Activated CD8-positive, alpha-beta T cell treated with anti-CD3 and anti-CD28 coated beads, Interleukin-2, amount 10 ng/mL, durations not matched to agents 7 days and 5 days (primary cell): ENCODE measurements at regions not wholly inside any gene's neighbourhood (a gene's known extent, or its start where the extent isn't known, plus 50 kb on each side); places are given as distances from the start of the nearest gene placed in this dataset.

ENCODE experiments used
- ATAC-seq: fragments of 150-1000 bp; cut with Tn5 transposase; one replicate; pipeline ENCODE4 v1.10.0; 2021; ENCODE audit warnings: moderate library complexity
- CTCF ChIA-PET: fragments of 350-600 bp; sonication (Branson Sonifier 250); formaldehyde crosslinking; loops from one replicate; lab custom pipeline; 2021; ENCODE audit warnings: antibody characterized with exemption; lab: Charles Lee
- POLR2A ChIA-PET: fragments of 350-600 bp; sonication (Branson Sonifier 250); formaldehyde crosslinking; loops from one replicate; lab custom pipeline; 2021; ENCODE audit warnings: antibody characterized with exemption; lab: Charles Lee
- DNase-seq: peaks from one replicate; pipeline ENCODE4 v3.0.0-alpha.2; 2020
- H3K27ac Mint-ChIP-seq: one replicate; pipeline ENCODE4 v1.8.0; 2021; ENCODE audit warnings: mild to moderate bottlenecking, mixed read lengths
- H3K27me3 Mint-ChIP-seq: one replicate; pipeline ENCODE4 v1.8.0; 2021; ENCODE audit warnings: low read depth, mixed read lengths
- H3K36me3 Mint-ChIP-seq: one replicate; pipeline ENCODE4 v1.8.0; 2021; ENCODE audit warnings: low read depth, mixed read lengths
- H3K4me1 Mint-ChIP-seq: one replicate; pipeline ENCODE4 v1.8.0; 2021; ENCODE audit warnings: low read depth, mixed read lengths
- H3K4me3 Mint-ChIP-seq: one replicate; pipeline ENCODE4 v1.8.0; 2021; ENCODE audit warnings: mild to moderate bottlenecking, mixed read lengths
- H3K9me3 Mint-ChIP-seq: one replicate; pipeline ENCODE4 v1.8.0; 2022; ENCODE audit warnings: mixed read lengths; ENCODE audit not compliant: insufficient read depth

DNA sequence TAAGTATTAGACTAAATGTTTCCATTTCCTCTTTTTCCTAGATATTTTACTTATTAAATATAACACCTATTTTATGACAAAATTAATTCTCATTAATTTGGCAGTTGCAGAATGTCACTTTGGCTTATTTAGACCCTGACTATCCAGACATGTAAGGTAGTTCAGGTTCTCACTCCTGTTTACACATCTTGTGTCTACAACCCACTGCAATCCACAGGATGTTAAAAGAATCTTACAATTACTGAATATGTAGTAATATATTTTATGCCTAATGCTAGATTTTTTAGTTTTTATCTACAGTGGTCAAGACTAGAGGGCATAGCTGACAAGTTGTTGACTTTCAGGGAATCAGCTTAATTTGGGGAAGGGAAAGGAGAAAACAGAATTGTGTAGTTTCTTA lies 346.7 kb downstream of the USP25 start:
- POLR2A ChIA-PET = no interaction called here
- no peak overlapping the region for H3K27ac Mint-ChIP-seq
- no peaks in the 10 kb centered on the region for H3K9me3 Mint-ChIP-seq
- no peak for DNase-seq
- H3K36me3 Mint-ChIP-seq = no peaks in the 10 kb centered on the region
- H3K4me3 Mint-ChIP-seq = no peak overlapping the region
- ATAC-seq = no peak
- no peaks in the 10 kb centered on the region for H3K27me3 Mint-ChIP-seq
- CTCF ChIA-PET = no interaction called here
- H3K4me1 Mint-ChIP-seq = no peaks in the 10 kb centered on the region

DNA sequence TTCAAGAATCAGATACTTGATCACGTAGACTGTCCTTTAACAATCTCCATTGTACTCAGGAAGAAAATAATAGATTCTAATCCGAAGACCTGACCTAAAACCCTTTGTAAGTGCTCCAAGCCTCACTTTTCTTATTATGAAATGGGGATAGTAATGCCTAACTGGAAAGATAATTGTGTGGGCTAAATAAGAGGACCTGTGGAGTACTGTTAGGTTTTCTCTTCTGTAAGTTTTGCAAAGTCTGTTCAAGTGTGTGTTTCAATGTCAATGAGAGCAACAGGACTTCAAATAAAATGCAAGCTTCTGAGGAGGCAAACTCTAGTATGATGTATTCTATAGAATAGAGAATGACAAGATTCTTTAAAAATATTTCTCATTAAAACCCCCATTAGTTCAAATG lies 348.6 kb downstream of the USP25 start:
- ChIA-PET CTCF (no interaction called here), POLR2A (no interaction called here)
- no peak for DNase-seq
- Mint-ChIP-seq H3K9me3 (no peaks in the 10 kb centered on the region), H3K4me1 (no peaks in the 10 kb centered on the region), H3K4me3 (no peak overlapping the region), H3K36me3 (no peaks in the 10 kb centered on the region), H3K27me3 (no peaks in the 10 kb centered on the region), H3K27ac (no peak overlapping the region)
- no peak for ATAC-seq

DNA sequence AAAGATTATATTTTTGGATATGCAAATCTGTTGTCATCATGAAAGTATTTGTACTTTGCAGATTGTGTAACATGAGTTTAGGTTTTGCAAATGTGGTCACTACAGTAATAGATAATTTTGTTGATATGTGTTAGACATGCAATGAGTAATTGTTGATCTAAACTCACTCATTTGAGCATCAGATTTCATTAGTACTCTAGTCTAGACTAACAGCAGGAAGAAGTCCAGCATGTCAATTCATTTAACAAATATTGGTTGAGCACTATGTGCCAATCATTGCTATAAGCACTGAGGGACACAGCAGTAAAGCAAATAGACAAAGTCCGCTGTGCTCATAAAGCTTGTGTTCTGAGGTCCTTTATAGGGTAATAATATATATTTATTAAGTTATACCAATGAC lies 350.0 kb downstream of the USP25 start:
- Mint-ChIP-seq H3K27me3 (no peaks in the 10 kb centered on the region), H3K36me3 (no peaks in the 10 kb centered on the region), H3K9me3 (no peaks in the 10 kb centered on the region), H3K4me1 (no peaks in the 10 kb centered on the region), H3K27ac (no peak overlapping the region), H3K4me3 (no peak overlapping the region)
- CTCF ChIA-PET = no interaction called here
- no peak for ATAC-seq
- POLR2A ChIA-PET = no interaction called here
- DNase-seq = no peak

DNA sequence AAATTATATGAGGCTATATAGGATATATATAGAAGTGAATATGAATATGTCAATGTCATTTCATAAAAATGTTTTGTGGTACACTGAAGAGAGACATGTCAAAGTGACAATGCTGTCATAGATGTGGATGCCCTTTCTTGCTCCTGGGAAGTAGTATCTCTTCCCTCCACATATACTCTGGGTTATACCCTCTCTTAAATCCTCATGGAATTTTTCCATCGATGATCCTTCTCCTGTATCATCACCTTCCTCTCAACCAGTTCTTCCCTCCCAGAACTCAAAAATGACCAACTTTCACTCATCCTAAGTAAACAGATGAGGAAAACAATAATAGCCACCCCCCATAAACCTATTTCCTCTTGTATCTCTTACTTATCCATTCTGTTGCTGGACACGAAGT lies 351.5 kb downstream of the USP25 start:
- no peak overlapping the region for H3K27ac Mint-ChIP-seq
- CTCF ChIA-PET = interaction anchor here (0.8 to 1.1 kb wide), 3 partner anchors 21 to 266 kb away, joined by 3 read pairs; no protein-coding TSS in a partner anchor
- no peaks in the 10 kb centered on the region for H3K4me1 Mint-ChIP-seq
- POLR2A ChIA-PET = no interaction called here
- H3K36me3 Mint-ChIP-seq = no peaks in the 10 kb centered on the region
- H3K4me3 Mint-ChIP-seq = no peak overlapping the region
- ATAC-seq (no peak), DNase-seq (no peak)
- no peaks in the 10 kb centered on the region for H3K27me3 Mint-ChIP-seq
- no peaks in the 10 kb centered on the region for H3K9me3 Mint-ChIP-seq

DNA sequence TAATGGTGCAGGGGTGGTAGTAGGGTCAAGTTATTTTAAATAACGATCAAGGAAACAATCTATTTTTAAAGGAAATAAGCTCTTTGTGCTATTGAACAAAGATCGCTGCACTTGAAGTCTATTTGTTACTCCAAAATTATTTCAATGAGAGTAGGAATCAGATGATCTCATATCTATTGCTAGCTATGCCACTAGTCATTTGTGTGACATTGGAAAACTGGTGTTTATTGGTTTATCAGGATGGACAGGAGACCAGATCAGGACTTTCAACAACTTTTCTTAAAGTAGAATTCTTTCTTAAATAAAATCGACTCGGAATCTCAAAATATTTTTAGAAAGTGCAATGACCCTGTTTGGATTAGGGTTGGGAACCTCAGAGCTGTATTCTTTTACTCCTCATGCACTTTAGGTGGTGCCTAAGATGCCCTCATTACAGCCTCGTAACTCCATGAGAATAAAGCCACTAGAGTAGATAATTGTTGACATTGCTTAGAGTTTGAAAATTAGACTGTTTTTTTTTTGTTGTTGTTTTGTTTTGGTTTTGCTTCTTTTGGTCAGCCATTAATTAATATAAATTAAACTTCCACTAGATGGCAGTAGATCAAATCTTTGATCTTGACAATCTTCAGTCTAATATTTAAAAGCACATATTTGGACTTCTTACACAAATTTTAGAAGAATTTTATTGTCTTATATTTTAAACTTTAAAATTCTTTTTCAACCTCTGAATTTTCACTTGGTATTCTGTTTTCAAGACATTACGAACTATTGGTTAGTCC lies 352.4 kb downstream of the USP25 start:
- no peaks in the 10 kb centered on the region for H3K4me1 Mint-ChIP-seq
- no peak overlapping the region for H3K4me3 Mint-ChIP-seq
- no peak overlapping the region for H3K27ac Mint-ChIP-seq
- H3K9me3 Mint-ChIP-seq = no peaks in the 10 kb centered on the region
- H3K36me3 Mint-ChIP-seq = no peaks in the 10 kb centered on the region
- DNase-seq = no peak
- POLR2A ChIA-PET = no interaction called here
- H3K27me3 Mint-ChIP-seq = no peaks in the 10 kb centered on the region
- CTCF ChIA-PET = interaction anchor here (0.7 to 1.1 kb wide), 7 partner anchors 12 to 265 kb away, joined by 3 to 4 read pairs (median 3); no protein-coding TSS in a partner anchor
- ATAC-seq = no peak

DNA sequence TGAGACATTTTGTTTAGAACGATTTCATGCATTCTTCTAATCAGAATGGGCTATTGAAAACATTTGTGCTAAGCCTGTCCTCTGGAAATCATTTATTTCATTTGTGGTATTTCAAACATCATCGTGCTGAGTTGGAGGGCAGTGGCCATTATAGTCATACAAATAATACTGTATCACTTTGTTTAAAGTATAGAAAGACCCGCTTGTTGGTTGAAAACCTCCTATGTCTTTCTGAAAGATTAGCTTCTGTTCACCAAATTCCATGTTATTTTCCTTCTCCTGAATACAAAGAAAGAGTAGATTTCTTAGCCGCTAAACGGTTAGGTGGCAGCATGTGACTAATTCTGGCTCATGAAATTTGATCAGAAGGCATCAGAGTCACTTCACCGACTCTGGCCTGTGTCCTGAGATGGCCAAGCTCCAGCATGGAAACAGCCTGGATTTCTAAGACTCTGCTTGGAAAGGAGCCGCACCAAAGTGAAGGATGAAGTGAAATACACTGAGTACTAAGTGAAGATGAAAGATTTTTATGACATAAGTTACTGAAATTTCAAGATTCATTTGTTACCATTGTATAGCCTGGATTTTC lies 355.1 kb downstream of the USP25 start:
- H3K4me3 Mint-ChIP-seq = no peak overlapping the region
- H3K36me3 Mint-ChIP-seq = no peaks in the 10 kb centered on the region
- no peaks in the 10 kb centered on the region for H3K27me3 Mint-ChIP-seq
- CTCF ChIA-PET = interaction anchor here (0.7 to 1.2 kb wide), 2 partner anchors 11 to 243 kb away, joined by 3 to 4 read pairs; no protein-coding TSS in a partner anchor
- POLR2A ChIA-PET = no interaction called here
- no peak for DNase-seq
- no peaks in the 10 kb centered on the region for H3K9me3 Mint-ChIP-seq
- H3K27ac Mint-ChIP-seq = no peak overlapping the region
- no peak for ATAC-seq
- no peaks in the 10 kb centered on the region for H3K4me1 Mint-ChIP-seq

DNA sequence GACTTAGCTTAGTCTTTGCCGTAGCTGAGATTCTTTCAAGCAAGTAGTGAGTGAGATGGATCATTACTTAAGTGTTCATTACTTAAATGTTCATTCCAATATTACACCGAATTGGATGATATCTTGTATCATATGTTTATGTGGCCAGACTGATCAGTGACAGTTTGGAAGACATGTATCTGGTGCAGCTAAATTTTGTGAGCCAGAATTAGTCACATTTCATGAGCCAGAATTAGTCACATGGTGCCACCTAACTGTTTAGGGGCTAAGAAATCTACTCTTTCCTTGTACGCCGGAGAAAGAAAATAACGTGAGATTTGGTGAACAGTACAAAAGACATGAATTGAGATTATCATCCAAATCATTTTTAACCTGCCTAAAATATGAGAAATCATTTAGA lies 355.6 kb downstream of the USP25 start:
- Mint-ChIP-seq H3K4me3 (no peak overlapping the region), H3K4me1 (no peaks in the 10 kb centered on the region), H3K9me3 (no peaks in the 10 kb centered on the region), H3K36me3 (no peaks in the 10 kb centered on the region), H3K27ac (no peak overlapping the region), H3K27me3 (no peaks in the 10 kb centered on the region)
- CTCF ChIA-PET = interaction anchor here (0.7 to 1.1 kb wide), 2 partner anchors 11 to 100 kb away, joined by 3 to 4 read pairs; no protein-coding TSS in a partner anchor
- no peak for ATAC-seq
- POLR2A ChIA-PET = no interaction called here
- no peak for DNase-seq

DNA sequence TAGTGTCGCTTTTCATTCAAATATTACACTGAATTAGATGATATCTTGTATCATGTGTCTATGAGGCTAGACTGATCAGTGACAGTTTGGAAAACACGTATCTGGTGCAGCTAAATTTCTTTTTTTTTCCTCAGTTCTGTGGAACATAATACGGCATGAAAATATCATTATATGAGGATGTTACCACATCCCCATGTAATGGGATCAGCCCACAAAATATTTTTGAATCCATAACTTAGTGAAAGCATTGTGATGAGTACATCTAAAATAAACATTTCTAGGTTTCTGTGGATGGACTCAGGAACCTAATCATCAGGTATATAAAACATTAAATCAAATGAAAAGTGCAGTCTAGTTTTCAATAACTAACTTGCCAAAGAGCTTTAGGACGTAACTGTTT lies 356.3 kb downstream of the USP25 start:
- DNase-seq (no peak), ATAC-seq (no peak)
- Mint-ChIP-seq H3K4me3 (no peak overlapping the region), H3K4me1 (no peaks in the 10 kb centered on the region), H3K9me3 (no peaks in the 10 kb centered on the region), H3K36me3 (no peaks in the 10 kb centered on the region), H3K27ac (no peak overlapping the region), H3K27me3 (no peaks in the 10 kb centered on the region)
- ChIA-PET POLR2A (no interaction called here), CTCF (interaction anchor here (1.1 kb wide), 1 partner anchor 99 kb away, joined by 3 read pairs; no protein-coding TSS in a partner anchor)

DNA sequence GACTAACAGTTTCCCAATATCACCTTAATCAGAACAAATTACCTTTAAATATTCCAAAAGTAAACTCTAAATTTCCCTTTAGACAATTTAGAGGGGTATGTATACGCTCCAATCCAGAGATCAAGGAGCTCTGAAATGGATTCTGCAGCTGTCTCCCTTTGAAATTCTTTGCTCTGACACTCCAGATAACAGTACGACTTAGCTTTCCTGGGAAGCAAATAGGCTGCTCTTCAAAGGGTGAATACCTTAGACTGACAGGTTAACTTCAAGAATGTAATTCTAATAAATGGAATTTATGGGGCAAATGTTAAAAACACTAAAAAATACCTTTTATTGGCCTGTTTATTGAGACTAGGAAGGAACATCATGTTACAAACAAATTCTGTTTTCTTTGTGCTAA lies 357.2 kb downstream of the USP25 start:
- Mint-ChIP-seq H3K9me3 (no peaks in the 10 kb centered on the region), H3K4me1 (no peaks in the 10 kb centered on the region), H3K4me3 (no peak overlapping the region), H3K27ac (no peak overlapping the region), H3K36me3 (no peaks in the 10 kb centered on the region), H3K27me3 (no peaks in the 10 kb centered on the region)
- ChIA-PET CTCF (no interaction called here), POLR2A (no interaction called here)
- DNase-seq (no peak), ATAC-seq (no peak)

DNA sequence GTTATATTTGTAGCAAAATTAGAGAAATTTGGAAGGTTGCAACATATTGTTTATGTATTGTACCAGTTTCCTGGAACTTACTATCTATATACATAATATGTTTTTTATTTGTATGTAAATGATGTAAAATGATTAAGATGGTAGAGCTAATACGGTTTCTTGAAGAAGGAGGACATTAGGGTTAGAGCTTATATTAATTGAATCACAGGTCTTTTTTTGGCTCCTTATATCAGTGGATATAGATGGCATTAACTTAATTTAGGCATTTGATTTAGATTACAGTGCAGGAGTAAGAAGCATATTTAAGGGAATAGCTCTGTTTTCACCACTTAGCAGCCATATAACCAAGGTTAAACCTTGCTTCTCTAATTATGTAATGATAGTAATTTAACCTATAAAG lies 357.7 kb downstream of the USP25 start:
- no peaks in the 10 kb centered on the region for H3K4me1 Mint-ChIP-seq
- no peak overlapping the region for H3K4me3 Mint-ChIP-seq
- ChIA-PET POLR2A (no interaction called here), CTCF (no interaction called here)
- H3K27me3 Mint-ChIP-seq = no peaks in the 10 kb centered on the region
- no peaks in the 10 kb centered on the region for H3K36me3 Mint-ChIP-seq
- no peaks in the 10 kb centered on the region for H3K9me3 Mint-ChIP-seq
- ATAC-seq (no peak), DNase-seq (no peak)
- no peak overlapping the region for H3K27ac Mint-ChIP-seq

DNA sequence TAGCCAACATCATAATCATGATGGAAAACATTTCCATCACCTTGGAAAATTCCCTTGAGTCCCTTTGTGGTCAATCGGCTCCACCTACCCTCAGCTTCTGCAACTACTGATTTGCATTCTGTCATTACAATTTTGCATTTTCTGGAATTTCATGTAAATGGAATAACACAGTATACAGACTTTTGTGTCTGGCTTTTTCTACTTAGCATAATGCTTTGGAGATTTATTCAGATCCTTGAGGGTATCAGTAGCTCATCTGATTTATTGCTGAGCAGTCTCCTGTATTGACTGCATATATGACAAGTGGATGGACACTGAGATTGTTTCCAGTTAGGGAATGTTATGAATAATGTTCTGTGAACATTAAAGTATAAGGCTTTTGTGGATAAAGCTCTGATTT lies 358.3 kb downstream of the USP25 start:
- Mint-ChIP-seq H3K27me3 (no peaks in the 10 kb centered on the region), H3K27ac (no peak overlapping the region), H3K9me3 (no peaks in the 10 kb centered on the region), H3K4me1 (no peaks in the 10 kb centered on the region), H3K4me3 (no peak overlapping the region), H3K36me3 (no peaks in the 10 kb centered on the region)
- ATAC-seq (no peak), DNase-seq (no peak)
- ChIA-PET CTCF (no interaction called here), POLR2A (no interaction called here)

DNA sequence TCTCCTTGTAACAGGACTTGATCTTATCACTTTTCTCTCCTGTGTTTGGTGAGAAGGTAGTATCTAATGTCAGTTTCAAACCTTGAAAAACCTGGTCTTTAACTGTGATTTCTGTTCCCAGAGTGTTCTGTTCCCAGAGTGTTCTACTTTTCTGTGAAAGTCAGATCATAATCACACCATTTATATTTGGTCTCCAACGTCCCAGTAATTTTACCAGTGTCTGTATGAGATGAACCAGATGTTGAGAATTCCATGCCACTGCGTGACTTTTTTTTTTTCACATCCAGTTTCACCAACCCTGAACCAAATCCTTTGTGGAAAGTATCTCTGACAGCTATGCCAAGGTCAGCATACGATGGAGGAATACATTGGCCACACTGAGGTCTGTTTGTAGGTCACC lies 365.2 kb downstream of the USP25 start:
- no peaks in the 10 kb centered on the region for H3K9me3 Mint-ChIP-seq
- H3K4me3 Mint-ChIP-seq = no peak overlapping the region
- CTCF ChIA-PET = interaction anchor here (0.9 kb wide), 1 partner anchor 13 kb away, joined by 3 read pairs; no protein-coding TSS in a partner anchor
- DNase-seq (no peak), ATAC-seq (no peak)
- POLR2A ChIA-PET = no interaction called here
- no peak overlapping the region for H3K27ac Mint-ChIP-seq
- H3K36me3 Mint-ChIP-seq = no peaks in the 10 kb centered on the region
- H3K27me3 Mint-ChIP-seq = no peaks in the 10 kb centered on the region
- H3K4me1 Mint-ChIP-seq = no peaks in the 10 kb centered on the region
